Fibroblast of lung (primary cell): ENCODE measurements at regions not wholly inside any gene's neighbourhood (a gene's known extent, or its start where the extent isn't known, plus 50 kb on each side); places are given as distances from the start of the nearest gene placed in this dataset.

Experiments
- DNase-seq, 2 donors: peaks; one replicate each; pipeline versions ENCODE4 v3.0.0 to v3.0.0-alpha.2; 2010; ENCODE audit warnings: low read depth in 2 of 2
- H2AFZ ChIP-seq: 2 replicates; pipeline ENCODE4 v1.5.1; 2012; ENCODE audit warnings: low read length, control low read depth, inconsistent platforms
- H3K27ac ChIP-seq: 2 replicates; pipeline ENCODE4 v1.5.1; 2011; ENCODE audit warnings: low read length, control low read depth; ENCODE audit not compliant: insufficient read depth
- H3K27me3 ChIP-seq: 2 replicates; pipeline ENCODE4 v1.5.1; 2011; ENCODE audit warnings: mild to moderate bottlenecking, low read length; ENCODE audit not compliant: control insufficient read depth, insufficient read depth
- H3K36me3 ChIP-seq: 2 replicates; pipeline ENCODE4 v1.5.1; 2011; ENCODE audit warnings: low read length; ENCODE audit not compliant: control insufficient read depth, insufficient read depth
- H3K4me1 ChIP-seq: 2 replicates; pipeline ENCODE4 v1.5.1; 2011; ENCODE audit warnings: low read length; ENCODE audit not compliant: control insufficient read depth, insufficient read depth; ENCODE audit errors: extremely low read depth
- H3K4me2 ChIP-seq: 2 replicates; pipeline ENCODE4 v1.5.1; 2011; ENCODE audit warnings: low read length, control low read depth; ENCODE audit not compliant: insufficient read depth; ENCODE audit errors: extremely low read depth
- H3K4me3 ChIP-seq, 4 experiments: fragments of 200-600 bp in 1 of 4; sonication (generic) in 1 of 4; replicated peaks in 1 of 4; 2 replicates each; pipeline ENCODE4 v1.5.1; 2011 to 2016; ENCODE audit warnings: low read length in 4 of 4, low read depth in 3 of 4, mild to moderate bottlenecking in 3 of 4, control low read depth in 2 of 4, inconsistent platforms in 1 of 4, mixed read lengths in 1 of 4; ENCODE audit not compliant: insufficient read depth in 1 of 4; ENCODE audit errors: control extremely low read depth in 1 of 4
- H3K79me2 ChIP-seq: 2 replicates; pipeline ENCODE4 v1.5.1; 2012; ENCODE audit warnings: mild to moderate bottlenecking, low read length, inconsistent platforms; ENCODE audit not compliant: control insufficient read depth, insufficient read depth
- H3K9ac ChIP-seq: 2 replicates; pipeline ENCODE4 v1.5.1; 2011; ENCODE audit warnings: mild to moderate bottlenecking, low read length, control low read depth; ENCODE audit not compliant: insufficient read depth
- H3K9me3 ChIP-seq: 2 replicates; pipeline ENCODE4 v1.5.1; 2012; ENCODE audit warnings: low read depth, low read length; ENCODE audit not compliant: control insufficient read depth, insufficient read depth
- H4K20me1 ChIP-seq: 2 replicates; pipeline ENCODE4 v1.5.1; 2011; ENCODE audit warnings: low read length; ENCODE audit not compliant: control insufficient read depth, insufficient read depth; ENCODE audit errors: extremely low read depth
- CTCF ChIP-seq, 2 donors: IDR thresholded peaks in 1 of 2; conservative IDR thresholded peaks in 1 of 2; 1 replicate in 1 of 2; 2 replicates in 1 of 2; pipeline ENCODE4 v1.5.1; 2011 to 2012; ENCODE audit warnings: low read length in 2 of 2, control low read depth in 1 of 2, inconsistent platforms in 1 of 2, low read depth in 1 of 2, mild to moderate bottlenecking in 1 of 2
- EZH2 ChIP-seq: IDR thresholded peaks from 2 replicates; pipeline ENCODE4 v1.5.1; 2012; ENCODE audit warnings: low read length, control low read depth, mild to moderate bottlenecking; ENCODE audit errors: missing control alignments

GRCh38 chr11:112367461-112367860 lies 106.8 kb upstream of the PLET1 start:
- Histone ChIP-seq H3K79me2 (no peaks in the 10 kb centered on the region), H3K36me3 (no peaks in the 10 kb centered on the region), H4K20me1 (no peaks in the 10 kb centered on the region), H3K9ac (no peak overlapping the region), H3K27me3 (no peaks in the 10 kb centered on the region), H3K4me3 (no peak overlapping the region), H3K4me1 (peaks cover 25% of the 10 kb centered on the region), H3K27ac (no peak overlapping the region), H3K9me3 (no peaks in the 10 kb centered on the region), H2AFZ (no peak overlapping the region), H3K4me2 (no peak overlapping the region)
- no peak for DNase-seq
- TF ChIP-seq CTCF (conservative IDR thresholded peaks at IDR 0.05 in 1 of 2, IDR thresholded peaks at IDR 0.05 in 1 of 2; ENCODE audit: low read depth in 1 of 2, low read length in 2 of 2) (no peak), EZH2 (no peak)

GRCh38 chr11:112367895-112368294 lies 107.2 kb upstream of the PLET1 start:
- no peaks in the 10 kb centered on the region for H3K9me3 ChIP-seq

GRCh38 chr11:112368381-112368780 lies 107.7 kb upstream of the PLET1 start:
- Histone ChIP-seq H3K27me3 (no peaks in the 10 kb centered on the region), H3K27ac (no peak overlapping the region), H3K4me2 (no peak overlapping the region), H2AFZ (no peak overlapping the region), H3K4me3 (no peak overlapping the region), H4K20me1 (no peaks in the 10 kb centered on the region), H3K9me3 (no peaks in the 10 kb centered on the region), H3K36me3 (no peaks in the 10 kb centered on the region), H3K9ac (no peak overlapping the region), H3K79me2 (no peaks in the 10 kb centered on the region), H3K4me1 (peaks cover 23% of the 10 kb centered on the region)
- TF ChIP-seq CTCF (conservative IDR thresholded peaks at IDR 0.05 in 1 of 2, IDR thresholded peaks at IDR 0.05 in 1 of 2; ENCODE audit: low read depth in 1 of 2, low read length in 2 of 2) (no peak), EZH2 (no peak)
- no peak for DNase-seq

More at GRCh38 chr11:112367895-112368294, 107.2 kb upstream of the PLET1 start:
- Histone ChIP-seq H3K36me3 (no peaks in the 10 kb centered on the region), H3K4me1 (peaks cover 25% of the 10 kb centered on the region), H3K4me2 (no peak overlapping the region), H2AFZ (no peak overlapping the region), H3K27me3 (no peaks in the 10 kb centered on the region), H4K20me1 (no peaks in the 10 kb centered on the region), H3K9ac (no peak overlapping the region), H3K79me2 (no peaks in the 10 kb centered on the region), H3K27ac (no peak overlapping the region), H3K4me3 (no peak overlapping the region)
- TF ChIP-seq CTCF (conservative IDR thresholded peaks at IDR 0.05 in 1 of 2, IDR thresholded peaks at IDR 0.05 in 1 of 2; ENCODE audit: low read depth in 1 of 2, low read length in 2 of 2), result no peak
- no peak for TF ChIP-seq EZH2
- DNase-seq, result no peak
